Lung (tissue), 11 donors: ENCODE measurements at regions not wholly inside any gene's neighbourhood (a gene's known extent, or its start where the extent isn't known, plus 50 kb on each side); places are given as distances from the start of the nearest gene placed in this dataset.

Experiments used
- ATAC-seq: fragments of 200-7000 bp; cut with Tn5 transposase; one replicate; pipeline ENCODE4 v1.9.1; 2020; ENCODE audit warnings: moderate number of reproducible peaks; ENCODE audit not compliant: insufficient read depth, low FRiP score
- DNase-seq, 3 donors: peaks; one replicate each; pipeline ENCODE4 v3.0.0-alpha.2; 2013 to 2017
- H3K27ac ChIP-seq, 2 donors: one replicate each; pipeline ENCODE4 v1.5.1; 2013; ENCODE audit warnings: mild to moderate bottlenecking in 2 of 2, moderate library complexity in 2 of 2, control low read depth in 1 of 2, inconsistent platforms in 1 of 2, low read depth in 1 of 2, low read length in 1 of 2
- H3K27me3 ChIP-seq, 3 donors: one replicate each; pipeline ENCODE4 v1.5.1; 2013; ENCODE audit warnings: low read length in 2 of 3; ENCODE audit not compliant: control insufficient read depth in 3 of 3, insufficient read depth in 3 of 3
- H3K36me3 ChIP-seq, 4 donors: one replicate each; pipeline ENCODE4 v1.5.1; 2013; ENCODE audit warnings: low read length in 4 of 4, mild to moderate bottlenecking in 1 of 4, moderate library complexity in 1 of 4; ENCODE audit not compliant: control insufficient read depth in 4 of 4, insufficient read depth in 4 of 4
- H3K4me1 ChIP-seq, 5 donors: one replicate each; pipeline ENCODE4 v1.5.1; 2013; ENCODE audit warnings: low read length in 5 of 5, mild to moderate bottlenecking in 2 of 5, moderate library complexity in 1 of 5; ENCODE audit not compliant: control insufficient read depth in 5 of 5, insufficient read depth in 5 of 5
- H3K4me3 ChIP-seq: one replicate; pipeline ENCODE4 v1.5.1; 2013; ENCODE audit warnings: mild to moderate bottlenecking, control low read depth, moderate library complexity
- H3K9ac ChIP-seq, 2 donors: one replicate each; pipeline ENCODE4 v1.5.1; 2013; ENCODE audit warnings: low read length in 2 of 2, control low read depth in 1 of 2; ENCODE audit not compliant: insufficient read depth in 1 of 2
- H3K9me3 ChIP-seq, 4 donors: one replicate each; pipeline ENCODE4 v1.5.1; 2013; ENCODE audit warnings: low read length in 3 of 4, mild to moderate bottlenecking in 1 of 4, moderate library complexity in 1 of 4; ENCODE audit not compliant: control insufficient read depth in 4 of 4, insufficient read depth in 3 of 4
- CTCF ChIP-seq: IDR thresholded peaks from 2 replicates; pipeline ENCODE4 v1.5.1; 2012; ENCODE audit warnings: mild to moderate bottlenecking; ENCODE audit errors: control extremely low read depth, extremely low read depth
- WGBS, 2 donors: extraction: QIAGEN DNeasy Blood & Tissue Kit; methylation state at CpG; one replicate each; pipeline ENCODE4 v1.1.7; 2013; 5-methylcytosine and 5-hydroxymethylcytosine counted together
- donor health status: control.
- donor health status: control.
- donor health status: Bipolar disorder and iron deficiency.
- donor health status: healthy.
- donor health status: DM: yes; HTN: yes; CAD: no.

GRCh38 chr7:155950898-155951553, 138.8 kb upstream of the SHH start:
- H3K4me1 ChIP-seq, result peaks cover 0 to 4% (median 0%) of the 10 kb centered on the region in 5 donors
- H3K4me3 ChIP-seq, result no peak overlapping the region
- no peak for DNase-seq
- H3K27me3 ChIP-seq, result no peaks in the 10 kb centered on the region
- no peak overlapping the region for H3K27ac ChIP-seq
- ATAC-seq, result no peak
- no peak overlapping the region for H3K9ac ChIP-seq
- no peaks in the 10 kb centered on the region for H3K36me3 ChIP-seq
- H3K9me3 ChIP-seq, result peaks cover 0 to 3% (median 1%) of the 10 kb centered on the region in 4 donors
- WGBS, 2 donors, result 88 to 91% methylated on average over 14 of the region's 14 CpGs
- TF ChIP-seq CTCF, result no peak

GRCh38 chr7:155948845-155949244, 136.6 kb upstream of the SHH start:
- H3K4me1 ChIP-seq, result peaks cover 0 to 2% (median 0%) of the 10 kb centered on the region in 5 donors
- WGBS, 2 donors, result 88 to 92% methylated on average over 10 of the region's 10 CpGs
- no peaks in the 10 kb centered on the region for H3K36me3 ChIP-seq
- peaks cover 0 to 10% (median 3%) of the 10 kb centered on the region in 4 donors for H3K9me3 ChIP-seq
- no peak overlapping the region for H3K27ac ChIP-seq
- no peak for ATAC-seq
- no peak overlapping the region for H3K4me3 ChIP-seq
- no peak for DNase-seq
- no peaks in the 10 kb centered on the region for H3K27me3 ChIP-seq
- no peak overlapping the region for H3K9ac ChIP-seq
- TF ChIP-seq CTCF, result no peak

- Histone ChIP-seq H3K27me3 (no peaks in the 10 kb centered on the region), H3K4me3 (no peak overlapping the region), H3K36me3 (no peaks in the 10 kb centered on the region), H3K9ac (no peak overlapping the region), H3K4me1 (no peaks in the 10 kb centered on the region), H3K27ac (no peak overlapping the region), H3K9me3 (peaks cover 0 to 10% (median 3%) of the 10 kb centered on the region in 4 donors)
- DNase-seq (no peak), ATAC-seq (no peak)
- WGBS, 2 donors, result 83 to 86% methylated on average over 6 of the region's 6 CpGs
- TF ChIP-seq CTCF, result no peak
Observed at GRCh38 chr7:155948423-155948822, 136.2 kb upstream of the SHH start.

- ATAC-seq, result no peak
Observed at GRCh38 chr7:155947051-155947450, 134.8 kb upstream of the SHH start.

More at GRCh38 chr7:155947051-155947450, 134.8 kb upstream of the SHH start:
- peaks cover 0 to 12% (median 3%) of the 10 kb centered on the region in 4 donors for H3K9me3 ChIP-seq
- H3K27ac ChIP-seq, result no peak overlapping the region
- no peaks in the 10 kb centered on the region for H3K27me3 ChIP-seq
- 86 to 93% methylated on average over 6 of the region's 6 CpGs for WGBS, 2 donors
- no peak overlapping the region for H3K9ac ChIP-seq
- no peaks in the 10 kb centered on the region for H3K4me1 ChIP-seq
- no peak for TF ChIP-seq CTCF
- no peaks in the 10 kb centered on the region for H3K36me3 ChIP-seq
- peak in 1 of 3 donors; percentile 7 for DNase-seq
- no peak overlapping the region for H3K4me3 ChIP-seq
